HEK293T (cell line): ENCODE measurements at regions not wholly inside any gene's neighbourhood (a gene's known extent, or its start where the extent isn't known, plus 50 kb on each side); places are given as distances from the start of the nearest gene placed in this dataset.

Experiments
- CTCF ChIA-PET: fragments of 350-600 bp; formaldehyde crosslinking; extraction: SDS; loops from one replicate; lab custom pipeline; 2021; ENCODE audit warnings: antibody characterized with exemption, inconsistent platforms; lab: Yijun Ruan, JAX
- POLR2A ChIA-PET: fragments of 350-600 bp; formaldehyde crosslinking; extraction: SDS; loops from one replicate; lab custom pipeline; 2020; ENCODE audit warnings: antibody characterized with exemption, inconsistent platforms; lab: Yijun Ruan, JAX
- DNase-seq: peaks from one replicate; pipeline ENCODE4 v3.0.0; 2012; ENCODE audit warnings: mixed read lengths; ENCODE audit errors: extremely low spot score
- ARNT ChIP-seq: fragments of 450-650 bp; IDR thresholded peaks from 2 replicates; pipeline ENCODE4 v1.6.1; 2017; ENCODE audit warnings: mild to moderate bottlenecking
- BHLHE40 ChIP-seq: fragments of 450-650 bp; IDR thresholded peaks from 2 replicates; pipeline ENCODE4 v1.6.1; 2016; ENCODE audit warnings: mild to moderate bottlenecking, moderate library complexity, borderline replicate concordance
- CTBP1 ChIP-seq: fragments of 450-650 bp; IDR thresholded peaks from 2 replicates; pipeline ENCODE4 v1.6.1; 2016; ENCODE audit warnings: borderline replicate concordance
- ELF4 ChIP-seq: fragments of 450-650 bp; IDR thresholded peaks from 2 replicates; pipeline ENCODE4 v1.6.1; 2017; ENCODE audit warnings: antibody characterized with exemption
- FOXA1 ChIP-seq: fragments of 450-650 bp; IDR thresholded peaks from 2 replicates; pipeline ENCODE4 v1.6.1; 2016; ENCODE audit warnings: mild to moderate bottlenecking
- FOXK2 ChIP-seq: fragments of 450-650 bp; IDR thresholded peaks from 2 replicates; pipeline ENCODE4 v1.6.1; 2016; ENCODE audit warnings: mild to moderate bottlenecking
- FOXM1 ChIP-seq: fragments of 450-650 bp; IDR thresholded peaks from 2 replicates; pipeline ENCODE4 v1.6.1; 2017; ENCODE audit warnings: mild to moderate bottlenecking, borderline replicate concordance
- HDGF ChIP-seq: fragments of 450-650 bp; IDR thresholded peaks from 2 replicates; pipeline ENCODE4 v1.6.1; 2017; ENCODE audit warnings: antibody characterized with exemption, borderline replicate concordance
- L3MBTL2 ChIP-seq: fragments of 450-650 bp; conservative IDR thresholded peaks from 2 replicates; pipeline ENCODE4 v1.6.1; 2016; ENCODE audit warnings: mild to moderate bottlenecking
- LEF1 ChIP-seq: fragments of 450-650 bp; IDR thresholded peaks from 2 replicates; pipeline ENCODE4 v1.6.1; 2017; ENCODE audit warnings: mild to moderate bottlenecking, borderline replicate concordance
- NFRKB ChIP-seq: fragments of 450-650 bp; IDR thresholded peaks from 2 replicates; pipeline ENCODE4 v1.6.1; 2016; ENCODE audit warnings: mild to moderate bottlenecking, moderate library complexity
- PKNOX1 ChIP-seq: fragments of 450-650 bp; IDR thresholded peaks from 2 replicates; pipeline ENCODE4 v1.6.1; 2016
- SP1 ChIP-seq: fragments of 450-650 bp; IDR thresholded peaks from 2 replicates; pipeline ENCODE4 v1.6.1; 2017
- SUZ12 ChIP-seq: fragments of 450-650 bp; IDR thresholded peaks from 2 replicates; pipeline ENCODE4 v1.6.1; 2016; ENCODE audit warnings: mild to moderate bottlenecking
- TARDBP ChIP-seq: fragments of 450-650 bp; IDR thresholded peaks from 2 replicates; pipeline ENCODE4 v1.6.1; 2016
- ZNF384 ChIP-seq: fragments of 450-650 bp; IDR thresholded peaks from 2 replicates; pipeline ENCODE4 v1.6.1; 2016

GRCh38 chr13:47220453-47221140 lies 323.7 kb upstream of the HTR2A start:
- DNase-seq: no peak
- TF ChIP-seq FOXA1 (no peak), CTBP1 (no peak), SP1 (no peak), FOXM1 (no peak), ZNF384 (no peak), ARNT (no peak), TARDBP (no peak), L3MBTL2 (no peak), SUZ12 (no peak), HDGF (no peak)
- ChIA-PET CTCF (no interaction called here), POLR2A (interaction anchor here (0.6 kb wide), 1 partner anchor 28 kb away, joined by 3 read pairs; no protein-coding TSS in a partner anchor)

GRCh38 chr13:47218611-47219010 lies 321.8 kb upstream of the HTR2A start:
- CTCF ChIA-PET: no interaction called here
- DNase-seq: no peak
- TF ChIP-seq ELF4: no peak
- TF ChIP-seq FOXA1: no peak
- TF ChIP-seq TARDBP: no peak
- TF ChIP-seq HDGF: no peak
- TF ChIP-seq LEF1: no peak
- TF ChIP-seq ZNF384: no peak
- TF ChIP-seq NFRKB: no peak
- TF ChIP-seq CTBP1: no peak
- no peak for TF ChIP-seq FOXM1
- TF ChIP-seq FOXK2: no peak
- TF ChIP-seq SUZ12: no peak
- no peak for TF ChIP-seq PKNOX1
- TF ChIP-seq L3MBTL2: no peak
- TF ChIP-seq BHLHE40: no peak
- TF ChIP-seq SP1: no peak
- no peak for TF ChIP-seq ARNT
- POLR2A ChIA-PET: no interaction called here

- ChIA-PET POLR2A (no interaction called here), CTCF (no interaction called here)
- no peak for DNase-seq
- no peak for TF ChIP-seq ZNF384
- no peak for TF ChIP-seq PKNOX1
- TF ChIP-seq BHLHE40: no peak
- no peak for TF ChIP-seq FOXM1
- TF ChIP-seq ELF4: no peak
- no peak for TF ChIP-seq SP1
- no peak for TF ChIP-seq LEF1
- no peak for TF ChIP-seq TARDBP
- no peak for TF ChIP-seq HDGF
- TF ChIP-seq NFRKB: no peak
These were observed 319.4 kb upstream of the HTR2A start for GRCh38 chr13:47216176-47216822.

GRCh38 chr13:47215736-47216135 lies 318.9 kb upstream of the HTR2A start:
- CTCF ChIA-PET: no interaction called here

GRCh38 chr13:47213047-47213446 lies 316.2 kb upstream of the HTR2A start:
- TF ChIP-seq NFRKB: no peak
- TF ChIP-seq HDGF: no peak
- TF ChIP-seq ARNT: no peak
- ChIA-PET POLR2A (no interaction called here), CTCF (interaction anchor here (0.7 kb wide), 1 partner anchor 16 kb away, joined by 3 read pairs; no protein-coding TSS in a partner anchor)
- no peak for DNase-seq

More at GRCh38 chr13:47215736-47216135, 318.9 kb upstream of the HTR2A start:
- POLR2A ChIA-PET: no interaction called here
- TF ChIP-seq FOXA1: no peak
- TF ChIP-seq FOXK2: no peak
- no peak for TF ChIP-seq L3MBTL2
- no peak for TF ChIP-seq ARNT
- no peak for TF ChIP-seq PKNOX1
- no peak for TF ChIP-seq FOXM1
- TF ChIP-seq CTBP1: no peak
- TF ChIP-seq HDGF: no peak
- no peak for TF ChIP-seq SP1
- TF ChIP-seq LEF1: no peak
- no peak for TF ChIP-seq ZNF384
- TF ChIP-seq SUZ12: no peak
- no peak for TF ChIP-seq TARDBP
- no peak for TF ChIP-seq NFRKB
- no peak for TF ChIP-seq ELF4
- TF ChIP-seq BHLHE40: no peak
- DNase-seq: no peak

- ChIA-PET POLR2A (no interaction called here), CTCF (no interaction called here)
- DNase-seq: no peak
- TF ChIP-seq SP1 (no peak), CTBP1 (no peak), PKNOX1 (no peak), L3MBTL2 (no peak), NFRKB (no peak), TARDBP (no peak), FOXK2 (no peak), BHLHE40 (no peak), ELF4 (no peak), HDGF (no peak), SUZ12 (no peak), LEF1 (no peak), ZNF384 (no peak), FOXA1 (no peak), ARNT (no peak), FOXM1 (no peak)
These were observed 314.3 kb upstream of the HTR2A start for GRCh38 chr13:47211106-47211505.
